Colonic mucosa (tissue), 4 donors: ENCODE measurements at regions not wholly inside any gene's neighbourhood (a gene's known extent, or its start where the extent isn't known, plus 50 kb on each side); places are given as distances from the start of the nearest gene placed in this dataset.

ENCODE experiments used
- DNase-seq: peaks from one replicate; pipeline ENCODE4 v3.0.0-alpha.2; 2020
- H3K27ac ChIP-seq: fragments of 200-600 bp; one replicate; pipeline ENCODE4 v1.8.0; 2021
- H3K27me3 ChIP-seq: fragments of 200-600 bp; one replicate; pipeline ENCODE4 v1.8.0; 2021
- H3K36me3 ChIP-seq: fragments of 200-600 bp; one replicate; pipeline ENCODE4 v1.8.0; 2021
- H3K4me1 ChIP-seq: fragments of 200-600 bp; one replicate; pipeline ENCODE4 v1.8.0; 2021; ENCODE audit warnings: mild to moderate bottlenecking
- H3K4me3 ChIP-seq: fragments of 200-600 bp; one replicate; pipeline ENCODE4 v1.8.0; 2021
- H3K9ac ChIP-seq, 2 donors: one replicate each; pipeline ENCODE4 v1.7.0; 2013; ENCODE audit warnings: control low read depth in 2 of 2, low read depth in 2 of 2, low read length in 2 of 2
- H3K9me3 ChIP-seq: fragments of 200-600 bp; one replicate; pipeline ENCODE4 v1.8.0; 2021
- CTCF ChIP-seq: fragments of 200-600 bp; IDR thresholded peaks from one replicate; pipeline ENCODE4 v1.8.0; 2022; ENCODE audit warnings: antibody characterized with exemption, mild to moderate bottlenecking
- intact Hi-C: fragments of 100-400 bp; cut with DNase I; formaldehyde crosslinking; loops from one replicate; pipeline ENCODE4 v1.14.1; 2022
- donor health status: healthy.
- donor health status: DM: no; HTN: no; CAD: no.
- donor health status: DM: no; HTN: no; CAD: no.

- DNase-seq = no peak
- H3K36me3 ChIP-seq = no peaks in the 10 kb centered on the region
- no peak for TF ChIP-seq CTCF
- no peaks in the 10 kb centered on the region for H3K4me1 ChIP-seq
- no peaks in the 10 kb centered on the region for H3K9me3 ChIP-seq
- H3K4me3 ChIP-seq = no peak overlapping the region
- H3K9ac ChIP-seq = no peak overlapping the region
- intact Hi-C loops = no loop called here
- H3K27ac ChIP-seq = no peak overlapping the region
- no peaks in the 10 kb centered on the region for H3K27me3 ChIP-seq
Observed at GRCh38 chr5:126046318-126046717, 376.9 kb upstream of the GRAMD2B start.

- DNase-seq = no peak
- Histone ChIP-seq H3K36me3 (no peaks in the 10 kb centered on the region), H3K27ac (no peak overlapping the region), H3K4me1 (no peaks in the 10 kb centered on the region), H3K9ac (no peak overlapping the region), H3K4me3 (no peak overlapping the region), H3K9me3 (no peaks in the 10 kb centered on the region), H3K27me3 (no peaks in the 10 kb centered on the region)
- no peak for TF ChIP-seq CTCF
- intact Hi-C loops = no loop called here
Observed at GRCh38 chr5:126046846-126047571, 376.2 kb upstream of the GRAMD2B start.

- intact Hi-C loops = no loop called here
- Histone ChIP-seq H3K36me3 (no peaks in the 10 kb centered on the region), H3K4me1 (no peaks in the 10 kb centered on the region), H3K27me3 (no peaks in the 10 kb centered on the region), H3K9me3 (no peaks in the 10 kb centered on the region), H3K27ac (no peak overlapping the region), H3K9ac (no peak overlapping the region), H3K4me3 (no peak overlapping the region)
- TF ChIP-seq CTCF = no peak
- DNase-seq = no peak
Observed at GRCh38 chr5:126052120-126052519, 371.1 kb upstream of the GRAMD2B start.

- TF ChIP-seq CTCF = no peak
- Histone ChIP-seq H3K27ac (no peak overlapping the region), H3K9ac (no peak overlapping the region), H3K36me3 (no peaks in the 10 kb centered on the region), H3K4me3 (no peak overlapping the region), H3K4me1 (no peaks in the 10 kb centered on the region), H3K9me3 (no peaks in the 10 kb centered on the region), H3K27me3 (no peaks in the 10 kb centered on the region)
- intact Hi-C loops = no loop called here
- DNase-seq = no peak
Observed at GRCh38 chr5:126052791-126053190, 370.4 kb upstream of the GRAMD2B start.

GRCh38 chr5:126053630-126054029 is 369.6 kb upstream of the GRAMD2B start:
- intact Hi-C loops = no loop called here

More at GRCh38 chr5:126053630-126054029, 369.6 kb upstream of the GRAMD2B start:
- Histone ChIP-seq H3K27me3 (no peaks in the 10 kb centered on the region), H3K9ac (no peak overlapping the region), H3K9me3 (no peaks in the 10 kb centered on the region), H3K4me3 (no peak overlapping the region), H3K4me1 (no peaks in the 10 kb centered on the region), H3K27ac (no peak overlapping the region), H3K36me3 (no peaks in the 10 kb centered on the region)
- no peak for DNase-seq
- no peak for TF ChIP-seq CTCF
